Naive B cell (primary cell): ENCODE measurements at regions not wholly inside any gene's neighbourhood (a gene's known extent, or its start where the extent isn't known, plus 50 kb on each side); places are given as distances from the start of the nearest gene placed in this dataset.
"Not testable (repeated sequence)": the region's sequence is repeated elsewhere in the genome, so short reads cannot be mapped to it uniquely, and the experiment has no call there.

ENCODE experiments used
- ATAC-seq, 2 donors: fragments of 150-1000 bp; cut with Tn5 transposase; 2 replicates each; pipeline ENCODE4 v1.10.0; 2021; ENCODE audit warnings: low read depth in 2 of 2, mild to moderate bottlenecking in 2 of 2, moderate library complexity in 2 of 2
- DNase-seq: peaks from one replicate; pipeline ENCODE4 v3.0.0; 2022
- H3K27ac Mint-ChIP-seq, 6 donors: one replicate each; pipeline ENCODE4 v1.8.0; 2020 to 2022; ENCODE audit warnings: mild to moderate bottlenecking in 6 of 6, mixed read lengths in 6 of 6, moderate library complexity in 5 of 6, inconsistent platforms in 2 of 6
- H3K27me3 Mint-ChIP-seq, 3 donors: one replicate each; pipeline ENCODE4 v1.8.0; 2021 to 2022; ENCODE audit warnings: mixed read lengths in 3 of 3, mild to moderate bottlenecking in 1 of 3
- H3K36me3 Mint-ChIP-seq, 2 donors: one replicate each; pipeline ENCODE4 v1.8.0; 2020 to 2022; ENCODE audit warnings: mixed read lengths in 2 of 2, inconsistent platforms in 1 of 2, mild to moderate bottlenecking in 1 of 2
- H3K4me1 Mint-ChIP-seq, 3 donors: one replicate each; pipeline ENCODE4 v1.8.0; 2020 to 2022; ENCODE audit warnings: mixed read lengths in 3 of 3, inconsistent platforms in 1 of 3, mild to moderate bottlenecking in 1 of 3, moderate library complexity in 1 of 3
- H3K4me3 Mint-ChIP-seq, 8 donors: one replicate each; pipeline ENCODE4 v1.8.0; 2020 to 2022; ENCODE audit warnings: mild to moderate bottlenecking in 8 of 8, mixed read lengths in 8 of 8, moderate library complexity in 8 of 8, inconsistent platforms in 2 of 8
- H3K9me3 Mint-ChIP-seq, 7 donors: one replicate each; pipeline ENCODE4 v1.8.0; 2020 to 2022; ENCODE audit warnings: mixed read lengths in 7 of 7, mild to moderate bottlenecking in 5 of 7, inconsistent platforms in 2 of 7, moderate library complexity in 1 of 7

- H3K9me3 Mint-ChIP-seq = peaks cover 4 to 20% (median 15%) of the 10 kb centered on the region in 7 donors
- not testable (repeated sequence) for DNase-seq, ATAC-seq, H3K36me3 Mint-ChIP-seq, H3K4me1 Mint-ChIP-seq, H3K4me3 Mint-ChIP-seq, H3K27me3 Mint-ChIP-seq, H3K27ac Mint-ChIP-seq
Measured at GRCh38 chr6:76849274-76849970, 613.9 kb downstream of the HTR1B start.

GRCh38 chr6:76843054-76843822 is 620.1 kb downstream of the HTR1B start:
- Mint-ChIP-seq H3K27me3 (no peaks in the 10 kb centered on the region), H3K36me3 (no peaks in the 10 kb centered on the region), H3K4me1 (no peaks in the 10 kb centered on the region), H3K4me3 (no peak overlapping the region), H3K27ac (peak overlapping the region in 1 of 6 donors; percentile 40), H3K9me3 (peaks cover 10 to 15% (median 15%) of the 10 kb centered on the region in 7 donors)
- DNase-seq (no peak), ATAC-seq (no peak)

GRCh38 chr6:76840865-76841264 is 622.4 kb downstream of the HTR1B start:
- ATAC-seq = no peak
- Mint-ChIP-seq H3K4me3 (no peak overlapping the region), H3K4me1 (no peaks in the 10 kb centered on the region), H3K27me3 (no peaks in the 10 kb centered on the region), H3K9me3 (peaks cover 0 to 15% (median 6%) of the 10 kb centered on the region in 7 donors), H3K27ac (no peak overlapping the region), H3K36me3 (no peaks in the 10 kb centered on the region)
- DNase-seq = no peak

GRCh38 chr6:76840041-76840745 is 623.1 kb downstream of the HTR1B start:
- Mint-ChIP-seq H3K4me3 (no peak overlapping the region), H3K9me3 (peaks cover 0 to 15% (median 5%) of the 10 kb centered on the region in 7 donors), H3K36me3 (no peaks in the 10 kb centered on the region), H3K27me3 (no peaks in the 10 kb centered on the region), H3K4me1 (no peaks in the 10 kb centered on the region), H3K27ac (no peak overlapping the region)
- DNase-seq (no peak), ATAC-seq (no peak)

- DNase-seq = no peak
- H3K4me1 Mint-ChIP-seq = no peaks in the 10 kb centered on the region
- H3K9me3 Mint-ChIP-seq = peaks cover 0 to 15% (median 5%) of the 10 kb centered on the region in 7 donors
- no peak for ATAC-seq
- no peaks in the 10 kb centered on the region for H3K27me3 Mint-ChIP-seq
- no peaks in the 10 kb centered on the region for H3K36me3 Mint-ChIP-seq
- H3K4me3 Mint-ChIP-seq = no peak overlapping the region
- H3K27ac Mint-ChIP-seq = no peak overlapping the region
Measured at GRCh38 chr6:76839505-76839904, 623.8 kb downstream of the HTR1B start.

DNA sequence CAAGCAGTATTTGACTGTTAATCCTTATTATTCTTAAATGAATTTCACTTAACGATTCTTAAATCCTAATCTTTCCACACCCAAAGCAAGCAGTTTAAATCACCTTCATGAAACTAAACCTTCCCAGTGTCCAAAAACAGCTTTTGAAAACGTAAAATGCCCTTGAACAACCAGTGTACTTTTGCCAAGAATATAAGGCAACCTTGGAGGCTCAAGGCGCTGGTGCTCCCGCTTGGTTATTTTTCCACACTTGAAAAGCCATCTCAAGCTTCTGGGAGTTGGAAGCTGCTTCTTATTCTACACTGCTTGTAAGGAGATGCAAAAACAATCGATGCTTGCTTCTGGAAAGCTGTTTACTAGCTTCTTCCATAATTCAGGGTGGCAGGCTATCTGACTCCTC is 625.7 kb downstream of the HTR1B start:
- Mint-ChIP-seq H3K36me3 (no peaks in the 10 kb centered on the region), H3K27ac (no peak overlapping the region), H3K9me3 (peaks cover 0 to 6% (median 3%) of the 10 kb centered on the region in 7 donors), H3K4me1 (no peaks in the 10 kb centered on the region), H3K27me3 (no peaks in the 10 kb centered on the region), H3K4me3 (no peak overlapping the region)
- no peak for DNase-seq
- ATAC-seq = no peak

- Mint-ChIP-seq H3K4me1 (no peaks in the 10 kb centered on the region), H3K4me3 (no peak overlapping the region), H3K9me3 (peaks cover 0 to 4% (median 0%) of the 10 kb centered on the region in 7 donors), H3K36me3 (no peaks in the 10 kb centered on the region), H3K27me3 (no peaks in the 10 kb centered on the region), H3K27ac (no peak overlapping the region)
- ATAC-seq (no peak), DNase-seq (no peak)
Measured at GRCh38 chr6:76835695-76836094, 627.6 kb downstream of the HTR1B start.

DNA sequence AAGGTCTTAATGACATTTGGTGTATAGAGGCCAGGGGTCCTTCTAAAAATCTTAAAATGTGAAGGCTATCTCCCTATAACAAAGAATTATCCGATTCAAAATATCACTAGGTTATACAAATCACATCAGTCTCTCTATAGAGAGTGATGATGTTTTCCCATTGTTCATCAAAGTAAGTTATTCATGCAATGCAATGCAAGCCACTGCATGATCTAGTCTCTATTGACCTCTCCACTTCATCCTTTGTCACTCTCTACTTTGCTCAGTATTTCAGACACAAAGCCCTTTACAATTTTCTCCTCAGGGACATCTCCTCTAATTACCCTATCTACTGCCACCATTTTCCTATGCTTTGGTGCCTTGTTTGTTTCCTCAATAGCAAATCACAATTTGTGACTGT is 628.0 kb downstream of the HTR1B start:
- H3K27me3 Mint-ChIP-seq = no peaks in the 10 kb centered on the region
- no peaks in the 10 kb centered on the region for H3K36me3 Mint-ChIP-seq
- ATAC-seq = no peak
- no peaks in the 10 kb centered on the region for H3K4me1 Mint-ChIP-seq
- H3K4me3 Mint-ChIP-seq = no peak overlapping the region
- H3K27ac Mint-ChIP-seq = no peak overlapping the region
- DNase-seq = no peak
- peaks cover 0 to 4% (median 0%) of the 10 kb centered on the region in 7 donors for H3K9me3 Mint-ChIP-seq

- no peak for ATAC-seq
- DNase-seq = no peak
- no peak overlapping the region for H3K4me3 Mint-ChIP-seq
- no peaks in the 10 kb centered on the region for H3K36me3 Mint-ChIP-seq
- H3K4me1 Mint-ChIP-seq = no peaks in the 10 kb centered on the region
- no peaks in the 10 kb centered on the region for H3K27me3 Mint-ChIP-seq
- no peak overlapping the region for H3K27ac Mint-ChIP-seq
- H3K9me3 Mint-ChIP-seq = peaks cover 0 to 4% (median 0%) of the 10 kb centered on the region in 7 donors
Measured at GRCh38 chr6:76834399-76834798, 628.9 kb downstream of the HTR1B start.

- no peaks in the 10 kb centered on the region for H3K36me3 Mint-ChIP-seq
- H3K27me3 Mint-ChIP-seq = no peaks in the 10 kb centered on the region
- ATAC-seq = no peak
- no peak for DNase-seq
- H3K27ac Mint-ChIP-seq = no peak overlapping the region
- H3K4me1 Mint-ChIP-seq = no peaks in the 10 kb centered on the region
- H3K4me3 Mint-ChIP-seq = no peak overlapping the region
- peaks cover 0 to 9% (median 1%) of the 10 kb centered on the region in 7 donors for H3K9me3 Mint-ChIP-seq
Measured at GRCh38 chr6:76831299-76831698, 632.0 kb downstream of the HTR1B start.

GRCh38 chr6:76823578-76823977 is 639.7 kb downstream of the HTR1B start:
- H3K4me1 Mint-ChIP-seq, H3K36me3 Mint-ChIP-seq, H3K4me3 Mint-ChIP-seq, DNase-seq, H3K27ac Mint-ChIP-seq, H3K27me3 Mint-ChIP-seq, ATAC-seq: not testable (repeated sequence)
- H3K9me3 Mint-ChIP-seq = peaks cover 8 to 41% (median 18%) of the 10 kb centered on the region in 7 donors

DNA sequence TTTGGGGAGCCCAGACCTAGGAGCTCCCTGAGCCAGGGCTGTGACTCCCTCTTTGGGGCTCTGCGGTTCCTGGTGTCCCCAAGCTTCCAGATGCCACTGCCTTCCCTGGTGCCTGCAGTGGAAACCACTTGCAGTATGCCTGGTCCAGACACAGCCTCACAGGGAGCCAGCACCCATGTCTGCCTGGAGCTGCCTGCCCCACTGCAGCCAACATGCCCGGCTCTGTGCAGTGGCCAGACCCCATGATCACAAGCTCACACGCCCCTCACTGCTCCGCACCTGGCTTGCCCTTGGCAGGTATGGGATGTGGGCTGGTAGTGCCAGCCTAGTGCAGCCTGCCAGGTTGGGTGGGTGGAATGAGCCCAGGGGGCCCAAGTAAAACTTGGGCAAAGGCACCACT is 644.8 kb downstream of the HTR1B start:
- H3K36me3 Mint-ChIP-seq = no peaks in the 10 kb centered on the region
- H3K9me3 Mint-ChIP-seq = peaks cover 4 to 16% (median 8%) of the 10 kb centered on the region in 7 donors
- H3K4me1 Mint-ChIP-seq = no peaks in the 10 kb centered on the region
- no peaks in the 10 kb centered on the region for H3K27me3 Mint-ChIP-seq
- H3K4me3 Mint-ChIP-seq = no peak overlapping the region
- ATAC-seq (no peak), DNase-seq (no peak)
- no peak overlapping the region for H3K27ac Mint-ChIP-seq

GRCh38 chr6:76817429-76817828 is 645.9 kb downstream of the HTR1B start:
- Mint-ChIP-seq H3K4me3 (peak overlapping the region in 1 of 8 donors; percentile 56), H3K9me3 (peaks cover 0 to 13% (median 7%) of the 10 kb centered on the region in 7 donors), H3K4me1 (no peaks in the 10 kb centered on the region), H3K27ac (no peak overlapping the region), H3K36me3 (no peaks in the 10 kb centered on the region), H3K27me3 (no peaks in the 10 kb centered on the region)
- ATAC-seq (no peak), DNase-seq (no peak)
